GM12873 (cell line): ENCODE measurements at regions not wholly inside any gene's neighbourhood (a gene's known extent, or its start where the extent isn't known, plus 50 kb on each side); places are given as distances from the start of the nearest gene placed in this dataset.

ENCODE experiments used
- TF ChIP-seq, protein P1 (sequence below): IDR thresholded peaks from 2 replicates; pipeline ENCODE4 v1.5.1; 2012; ENCODE audit warnings: low read depth, mild to moderate bottlenecking, moderate library complexity, low read length, control low read depth; ENCODE audit not compliant: insufficient read depth; ENCODE audit errors: missing control alignments

DNA sequence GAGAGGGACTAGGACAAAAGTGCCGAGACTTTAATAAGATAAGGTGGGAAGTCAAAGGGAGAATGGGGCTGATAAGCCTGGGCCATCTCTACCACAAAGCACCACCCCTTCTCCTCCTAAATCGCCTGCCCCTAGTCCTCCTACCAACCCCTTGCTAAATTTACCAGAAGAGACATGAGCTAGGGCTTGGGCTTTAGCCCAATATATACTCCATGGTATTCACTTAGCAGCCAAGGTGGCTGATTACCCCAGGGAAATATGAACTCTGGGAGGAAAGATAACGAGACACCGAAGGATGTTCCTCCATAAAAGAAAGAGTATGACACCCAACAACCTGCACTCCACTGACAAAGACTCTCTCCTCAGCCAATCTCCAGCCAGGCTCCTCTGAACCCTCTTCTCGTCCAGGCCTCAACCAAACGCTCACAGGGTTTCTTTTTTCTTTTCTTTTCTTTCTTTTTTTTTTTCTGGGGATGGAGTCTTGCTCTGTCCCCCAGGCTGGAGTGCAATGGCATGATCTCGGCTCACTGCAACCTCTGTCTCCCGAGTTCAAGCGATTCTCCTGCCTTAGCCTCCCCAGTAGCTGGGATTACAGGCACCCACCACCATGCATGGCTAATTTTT, 610.2 kb downstream of the UQCRFS1 start:
- TF ChIP-seq, protein P1, sequence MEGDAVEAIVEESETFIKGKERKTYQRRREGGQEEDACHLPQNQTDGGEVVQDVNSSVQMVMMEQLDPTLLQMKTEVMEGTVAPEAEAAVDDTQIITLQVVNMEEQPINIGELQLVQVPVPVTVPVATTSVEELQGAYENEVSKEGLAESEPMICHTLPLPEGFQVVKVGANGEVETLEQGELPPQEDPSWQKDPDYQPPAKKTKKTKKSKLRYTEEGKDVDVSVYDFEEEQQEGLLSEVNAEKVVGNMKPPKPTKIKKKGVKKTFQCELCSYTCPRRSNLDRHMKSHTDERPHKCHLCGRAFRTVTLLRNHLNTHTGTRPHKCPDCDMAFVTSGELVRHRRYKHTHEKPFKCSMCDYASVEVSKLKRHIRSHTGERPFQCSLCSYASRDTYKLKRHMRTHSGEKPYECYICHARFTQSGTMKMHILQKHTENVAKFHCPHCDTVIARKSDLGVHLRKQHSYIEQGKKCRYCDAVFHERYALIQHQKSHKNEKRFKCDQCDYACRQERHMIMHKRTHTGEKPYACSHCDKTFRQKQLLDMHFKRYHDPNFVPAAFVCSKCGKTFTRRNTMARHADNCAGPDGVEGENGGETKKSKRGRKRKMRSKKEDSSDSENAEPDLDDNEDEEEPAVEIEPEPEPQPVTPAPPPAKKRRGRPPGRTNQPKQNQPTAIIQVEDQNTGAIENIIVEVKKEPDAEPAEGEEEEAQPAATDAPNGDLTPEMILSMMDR, result no peak

DNA sequence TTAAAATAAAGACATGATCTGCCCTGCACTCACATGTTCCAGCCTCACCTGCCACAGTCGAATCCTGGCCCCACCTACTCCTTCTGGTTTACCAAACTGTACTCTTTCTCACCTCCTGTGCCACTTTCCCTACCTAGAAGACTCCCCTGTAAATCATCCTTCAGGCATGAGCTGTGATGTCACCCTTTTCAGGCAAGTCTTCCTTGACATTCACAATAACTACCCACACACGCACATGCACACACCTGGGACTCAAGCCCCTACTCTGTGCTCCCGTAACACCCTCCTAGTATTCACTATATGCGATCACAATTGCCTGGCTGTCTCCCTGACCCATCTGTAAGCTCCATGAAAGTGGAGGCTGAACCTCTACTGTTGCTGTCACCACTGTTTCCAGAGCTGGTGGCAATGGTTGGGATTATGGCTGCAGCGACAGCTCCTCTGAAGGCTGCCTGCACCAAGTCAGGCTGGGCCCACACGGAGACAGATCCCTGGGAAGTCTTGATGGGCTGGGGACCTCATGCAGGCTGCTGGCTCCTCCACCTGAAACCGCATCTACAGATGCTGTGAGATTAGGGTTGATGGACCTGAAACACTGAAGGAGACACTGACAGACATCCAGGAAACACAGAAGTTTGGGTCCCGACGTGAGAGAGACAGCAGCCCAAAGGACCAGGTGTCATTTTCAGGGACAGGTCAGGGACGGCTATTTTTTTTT, 611.1 kb downstream of the UQCRFS1 start:
- TF ChIP-seq, protein P1, result no peak

DNA sequence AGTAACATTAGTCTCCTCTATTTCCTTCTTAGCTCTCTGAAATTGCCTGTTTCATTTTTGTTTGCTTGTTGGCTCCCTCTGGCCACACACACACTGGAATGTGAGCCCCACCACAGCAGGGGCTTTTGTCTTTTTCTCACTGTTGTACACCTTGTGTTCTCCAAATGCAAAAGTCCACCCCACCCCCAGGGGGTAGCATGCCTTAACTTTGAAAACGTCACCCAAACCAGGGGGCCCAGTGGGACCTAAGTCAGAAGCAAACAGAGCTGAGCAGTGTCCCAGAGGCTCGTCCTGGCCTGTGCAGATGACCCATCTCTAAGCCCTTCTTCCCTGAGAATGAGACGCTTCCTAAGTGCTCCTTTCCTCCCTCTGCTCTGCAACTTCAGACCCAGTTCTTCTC, 614.1 kb downstream of the UQCRFS1 start:
- TF ChIP-seq, protein P1, result no peak

DNA sequence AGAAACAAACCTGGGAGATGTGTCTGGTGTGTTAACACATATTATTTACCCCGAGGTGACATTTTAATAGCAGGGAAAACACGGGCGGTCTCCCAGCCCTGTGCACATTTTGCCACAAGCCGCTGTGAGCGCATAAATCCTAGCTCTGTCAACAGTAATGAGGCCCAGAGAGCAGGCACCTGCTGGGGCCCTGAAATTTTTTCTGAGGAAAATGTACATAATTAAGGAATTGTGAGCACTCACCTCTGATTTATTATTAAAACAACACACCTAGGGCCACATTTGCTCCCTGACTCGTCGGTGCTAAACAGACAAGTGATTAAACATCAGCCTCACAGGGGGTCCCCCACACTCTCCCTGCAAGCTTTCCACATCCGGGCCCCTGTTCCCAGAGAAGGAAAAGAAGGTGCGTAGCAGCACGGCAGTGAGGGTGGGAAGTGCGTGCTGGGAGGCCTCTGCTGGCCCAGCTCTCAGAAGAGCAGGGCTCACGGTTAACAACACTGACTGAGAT, 616.3 kb downstream of the UQCRFS1 start:
- TF ChIP-seq, protein P1, result no peak

DNA sequence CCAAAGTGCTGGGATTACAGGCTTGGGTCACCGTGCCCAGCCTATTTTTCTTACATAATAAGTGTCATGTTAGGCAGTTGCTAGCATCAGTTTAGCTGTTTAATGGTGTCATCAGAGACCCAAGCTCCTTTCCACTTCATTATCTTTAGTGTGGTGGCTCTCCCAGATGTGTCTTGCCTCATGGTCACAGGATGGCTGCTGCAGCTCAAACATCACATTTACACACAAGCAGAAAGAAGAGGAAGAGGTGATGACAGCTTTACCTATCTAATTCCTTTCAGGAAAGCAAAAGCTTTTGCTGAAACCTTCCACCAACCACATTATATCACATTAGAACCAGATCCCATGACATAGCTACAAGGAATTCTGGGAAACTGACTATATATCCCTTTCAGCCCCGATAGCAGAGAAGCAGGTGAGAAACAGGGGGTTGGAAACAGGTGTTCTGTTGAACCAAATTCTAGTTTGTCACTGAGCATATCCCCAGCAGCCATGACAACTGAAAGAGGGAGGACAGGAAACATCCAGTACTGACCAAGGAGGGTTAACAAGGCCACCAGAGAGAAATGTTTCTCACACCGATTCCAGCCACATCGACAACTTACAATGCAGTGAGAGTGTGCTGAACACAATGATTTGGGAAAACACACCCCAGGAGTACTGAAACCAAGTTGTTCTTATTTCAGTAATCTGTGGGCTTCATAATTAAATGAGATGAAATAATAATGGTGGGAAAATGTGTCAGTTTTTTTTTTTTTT, 617.0 kb downstream of the UQCRFS1 start:
- TF ChIP-seq, protein P1, result no peak

DNA sequence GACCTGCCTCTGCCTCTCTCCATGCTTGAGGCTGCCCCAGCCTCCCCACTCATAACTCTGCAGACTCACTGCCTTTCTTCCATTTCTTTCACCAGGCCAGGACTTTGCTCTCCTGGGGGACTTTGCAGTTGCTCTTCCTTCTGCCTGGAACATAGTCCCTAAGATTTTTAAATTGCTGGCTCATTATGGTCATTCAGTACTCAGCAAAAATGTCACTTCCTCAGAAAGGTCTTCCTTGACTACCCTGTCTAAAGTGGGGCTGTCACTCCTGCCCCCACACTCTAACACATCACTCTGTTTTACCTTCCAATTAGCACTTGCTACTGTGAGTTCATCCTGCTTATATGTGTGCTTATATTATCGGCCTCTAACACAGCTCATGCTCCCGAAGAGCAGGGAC, 618.2 kb downstream of the UQCRFS1 start:
- TF ChIP-seq, protein P1, result no peak

DNA sequence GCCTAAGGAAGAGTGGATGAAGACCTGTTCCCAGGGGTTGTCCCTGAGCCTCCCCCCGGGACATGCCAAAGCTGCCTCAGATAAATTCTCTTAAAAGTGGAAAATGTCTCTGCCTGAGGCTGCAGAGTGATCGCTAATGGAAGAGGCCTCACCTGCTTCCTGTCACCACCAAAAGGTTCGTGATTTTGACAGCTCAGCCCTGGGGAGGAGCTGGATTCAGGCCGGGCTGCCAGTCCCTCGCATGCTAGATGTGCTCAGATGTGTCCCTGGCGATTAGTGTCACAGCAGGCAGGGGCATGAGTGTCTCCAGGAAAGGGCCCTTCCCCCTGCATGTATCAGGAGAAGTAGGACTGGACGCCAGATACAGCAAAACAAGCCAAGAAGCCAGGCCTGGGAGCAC, 626.5 kb downstream of the UQCRFS1 start:
- TF ChIP-seq, protein P1, result no peak
